Liver (tissue), 8 donors: ENCODE measurements at regions not wholly inside any gene's neighbourhood (a gene's known extent, or its start where the extent isn't known, plus 50 kb on each side); places are given as distances from the start of the nearest gene placed in this dataset.

Source experiments
- DNase-seq: peaks from one replicate; pipeline ENCODE4 v3.0.0-alpha.2; 2017; ENCODE audit warnings: low spot score
- H3K27ac ChIP-seq, 2 donors: one replicate each; pipeline ENCODE4 v1.7.0; 2013; ENCODE audit warnings: inconsistent platforms in 2 of 2, low read length in 2 of 2, control low read depth in 1 of 2, low read depth in 1 of 2, mild to moderate bottlenecking in 1 of 2
- H3K27me3 ChIP-seq, 4 donors: one replicate each; pipeline versions ENCODE4 v1.6.1 to v1.7.0; 2013; ENCODE audit warnings: low read length in 3 of 4, inconsistent platforms in 1 of 4, mild to moderate bottlenecking in 1 of 4, moderate library complexity in 1 of 4; ENCODE audit not compliant: control insufficient read depth in 4 of 4, insufficient read depth in 4 of 4
- H3K36me3 ChIP-seq, 4 donors: one replicate each; pipeline versions ENCODE4 v1.6.1 to v1.7.0; 2013; ENCODE audit warnings: low read length in 3 of 4, mild to moderate bottlenecking in 3 of 4, low read depth in 1 of 4, moderate library complexity in 1 of 4; ENCODE audit not compliant: control insufficient read depth in 4 of 4, insufficient read depth in 3 of 4
- H3K4me1 ChIP-seq, 4 donors: one replicate each; pipeline versions ENCODE4 v1.6.1 to v1.7.0; 2013; ENCODE audit warnings: low read length in 3 of 4, mild to moderate bottlenecking in 3 of 4, moderate library complexity in 1 of 4; ENCODE audit not compliant: control insufficient read depth in 4 of 4, insufficient read depth in 4 of 4
- H3K4me3 ChIP-seq, 3 donors: one replicate each; pipeline versions ENCODE4 v1.6.1 to v1.7.0; 2013; ENCODE audit warnings: low read length in 3 of 3, control low read depth in 1 of 3, low read depth in 1 of 3, mild to moderate bottlenecking in 1 of 3
- H3K9ac ChIP-seq, 2 donors: one replicate each; pipeline ENCODE4 v1.7.0; 2013; ENCODE audit warnings: low read length in 2 of 2, mild to moderate bottlenecking in 2 of 2, moderate library complexity in 2 of 2, control low read depth in 1 of 2, low read depth in 1 of 2
- H3K9me3 ChIP-seq, 4 donors: one replicate each; pipeline versions ENCODE4 v1.6.1 to v1.7.0; 2013; ENCODE audit warnings: low read length in 3 of 4; ENCODE audit not compliant: control insufficient read depth in 4 of 4
- EGR1 ChIP-seq, 2 donors: IDR thresholded peaks; 2 replicates each; pipeline ENCODE4 v1.6.1; 2016 to 2018; ENCODE audit warnings: antibody characterized with exemption in 2 of 2, low read depth in 2 of 2
- FOXA1 ChIP-seq: IDR thresholded peaks from 2 replicates; pipeline ENCODE4 v1.6.1; 2016; ENCODE audit warnings: antibody characterized with exemption
- FOXA2 ChIP-seq: IDR thresholded peaks from 2 replicates; pipeline ENCODE4 v1.6.1; 2016; ENCODE audit warnings: antibody characterized with exemption
- GABPA ChIP-seq, 2 donors: IDR thresholded peaks in 1 of 2; conservative IDR thresholded peaks in 1 of 2; 2 replicates each; pipeline ENCODE4 v1.6.1; 2016; ENCODE audit warnings: antibody characterized with exemption in 2 of 2, mild to moderate bottlenecking in 1 of 2, moderate library complexity in 1 of 2
- HNF4A ChIP-seq, 2 donors: conservative IDR thresholded peaks; 2 replicates each; pipeline ENCODE4 v1.6.1; 2016; ENCODE audit warnings: antibody characterized with exemption in 2 of 2, mild to moderate bottlenecking in 2 of 2
- HNF4G ChIP-seq: IDR thresholded peaks from 2 replicates; pipeline ENCODE4 v1.6.1; 2016; ENCODE audit warnings: antibody characterized with exemption
- JUND ChIP-seq, 2 donors: IDR thresholded peaks; 2 replicates each; pipeline ENCODE4 v1.6.1; 2016; ENCODE audit warnings: antibody characterized with exemption in 2 of 2
- NR2F2 ChIP-seq: IDR thresholded peaks from 2 replicates; pipeline ENCODE4 v1.6.1; 2016; ENCODE audit warnings: antibody characterized with exemption
- RAD21 ChIP-seq, 2 donors: IDR thresholded peaks; 2 replicates each; pipeline ENCODE4 v1.6.1; 2016; ENCODE audit warnings: antibody characterized with exemption in 2 of 2, mild to moderate bottlenecking in 2 of 2
- RXRA ChIP-seq, 2 donors: IDR thresholded peaks; 2 replicates each; pipeline ENCODE4 v1.6.1; 2017 to 2018; ENCODE audit warnings: antibody characterized with exemption in 2 of 2, mild to moderate bottlenecking in 1 of 2
- SP1 ChIP-seq: IDR thresholded peaks from 2 replicates; pipeline ENCODE4 v1.6.1; 2018; ENCODE audit warnings: antibody characterized with exemption, mild to moderate bottlenecking
- TAF1 ChIP-seq: conservative IDR thresholded peaks from 2 replicates; pipeline ENCODE4 v1.6.1; 2016; ENCODE audit warnings: antibody characterized with exemption, mild to moderate bottlenecking
- YY1 ChIP-seq: IDR thresholded peaks from 2 replicates; pipeline ENCODE4 v1.6.1; 2016; ENCODE audit warnings: antibody characterized with exemption, mild to moderate bottlenecking
- WGBS: extraction: QIAGEN DNeasy Blood & Tissue Kit; methylation state at CpG from one replicate; pipeline ENCODE4 v1.1.7; 2013; 5-methylcytosine and 5-hydroxymethylcytosine counted together
- TF ChIP-seq, protein P1 (sequence below): IDR thresholded peaks from 2 replicates; pipeline ENCODE4 v1.6.1; 2016; ENCODE audit warnings: antibody characterized with exemption
- TF ChIP-seq, protein P2 (sequence below): IDR thresholded peaks from 2 replicates; pipeline ENCODE4 v1.6.1; 2016; ENCODE audit warnings: antibody characterized with exemption
- TF ChIP-seq, protein P3 (sequence below): IDR thresholded peaks from 2 replicates; pipeline ENCODE4 v1.6.1; 2016; ENCODE audit warnings: antibody characterized with exemption, mild to moderate bottlenecking
- TF ChIP-seq, protein P4 (sequence below): fragments of 150-350 bp; IDR thresholded peaks from 2 replicates; pipeline ENCODE4 v1.5.1; 2017; ENCODE audit warnings: improper control_type of control experiment, low read depth, low read length; ENCODE audit not compliant: missing input control
- TF ChIP-seq, protein P5 (sequence below): IDR thresholded peaks from 2 replicates; pipeline ENCODE4 v1.6.1; 2016; ENCODE audit warnings: antibody characterized with exemption
- donor health status: healthy.
- donor health status: healthy.
- donor health status: healthy.
- donor health status: healthy.
- donor health status: healthy.

DNA sequence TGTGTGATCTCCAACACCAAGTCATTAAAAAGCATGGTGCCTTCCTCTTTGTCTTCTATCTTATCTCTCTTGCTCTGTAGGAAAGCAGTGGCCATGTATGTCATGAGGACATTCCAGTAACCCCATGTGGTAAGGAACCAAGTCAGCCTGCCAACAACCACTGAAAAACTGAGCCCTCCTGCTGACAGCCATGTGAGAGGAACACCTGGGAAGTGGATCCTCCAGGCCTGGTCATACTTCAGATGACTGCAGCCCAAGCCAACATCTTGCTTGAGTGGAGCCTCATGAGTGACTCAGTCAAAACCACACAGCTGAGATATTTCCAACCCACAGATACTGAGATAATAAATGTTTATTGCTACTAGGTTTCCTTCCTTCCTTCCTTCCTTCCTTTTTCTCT, 597.3 kb downstream of the ZIC1 start (continued):
- TF ChIP-seq, protein P1, sequence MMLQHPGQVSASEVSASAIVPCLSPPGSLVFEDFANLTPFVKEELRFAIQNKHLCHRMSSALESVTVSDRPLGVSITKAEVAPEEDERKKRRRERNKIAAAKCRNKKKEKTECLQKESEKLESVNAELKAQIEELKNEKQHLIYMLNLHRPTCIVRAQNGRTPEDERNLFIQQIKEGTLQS: no peak
- no peak for TF ChIP-seq RAD21 (IDR thresholded peaks at IDR 0.05)

DNA sequence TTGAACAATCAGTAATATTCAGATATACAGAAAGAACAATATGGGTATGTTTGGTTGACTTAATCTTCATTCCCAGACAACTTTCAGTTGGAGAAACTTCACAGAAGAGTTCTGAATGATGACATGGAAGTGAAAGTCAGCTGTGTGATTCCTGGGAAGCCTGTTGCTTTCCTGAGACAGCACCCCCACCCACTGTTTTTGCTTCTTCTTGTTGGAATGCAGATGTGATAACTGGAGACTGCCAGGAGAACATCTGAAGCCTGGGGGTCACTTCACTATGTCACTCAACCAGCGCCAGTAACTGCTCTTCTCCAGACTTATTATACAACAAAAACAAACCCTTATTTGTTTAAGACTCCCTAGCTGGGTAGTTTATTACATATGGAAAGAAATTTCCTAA, 599.4 kb downstream of the ZIC1 start:
- Histone ChIP-seq H3K27ac (no peak overlapping the region), H3K27me3 (no peaks in the 10 kb centered on the region), H3K36me3 (no peaks in the 10 kb centered on the region), H3K9me3 (no peaks in the 10 kb centered on the region), H3K4me3 (no peak overlapping the region), H3K4me1 (no peaks in the 10 kb centered on the region), H3K9ac (no peak overlapping the region)
- 60% methylated on average over 1 of the region's 1 CpG for WGBS
- TF ChIP-seq, protein P2, sequence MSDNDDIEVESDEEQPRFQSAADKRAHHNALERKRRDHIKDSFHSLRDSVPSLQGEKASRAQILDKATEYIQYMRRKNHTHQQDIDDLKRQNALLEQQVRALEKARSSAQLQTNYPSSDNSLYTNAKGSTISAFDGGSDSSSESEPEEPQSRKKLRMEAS: no peak
- TF ChIP-seq HNF4A (conservative IDR thresholded peaks at IDR 0.05): no peak
- no peak for TF ChIP-seq FOXA1
- TF ChIP-seq, protein P3, sequence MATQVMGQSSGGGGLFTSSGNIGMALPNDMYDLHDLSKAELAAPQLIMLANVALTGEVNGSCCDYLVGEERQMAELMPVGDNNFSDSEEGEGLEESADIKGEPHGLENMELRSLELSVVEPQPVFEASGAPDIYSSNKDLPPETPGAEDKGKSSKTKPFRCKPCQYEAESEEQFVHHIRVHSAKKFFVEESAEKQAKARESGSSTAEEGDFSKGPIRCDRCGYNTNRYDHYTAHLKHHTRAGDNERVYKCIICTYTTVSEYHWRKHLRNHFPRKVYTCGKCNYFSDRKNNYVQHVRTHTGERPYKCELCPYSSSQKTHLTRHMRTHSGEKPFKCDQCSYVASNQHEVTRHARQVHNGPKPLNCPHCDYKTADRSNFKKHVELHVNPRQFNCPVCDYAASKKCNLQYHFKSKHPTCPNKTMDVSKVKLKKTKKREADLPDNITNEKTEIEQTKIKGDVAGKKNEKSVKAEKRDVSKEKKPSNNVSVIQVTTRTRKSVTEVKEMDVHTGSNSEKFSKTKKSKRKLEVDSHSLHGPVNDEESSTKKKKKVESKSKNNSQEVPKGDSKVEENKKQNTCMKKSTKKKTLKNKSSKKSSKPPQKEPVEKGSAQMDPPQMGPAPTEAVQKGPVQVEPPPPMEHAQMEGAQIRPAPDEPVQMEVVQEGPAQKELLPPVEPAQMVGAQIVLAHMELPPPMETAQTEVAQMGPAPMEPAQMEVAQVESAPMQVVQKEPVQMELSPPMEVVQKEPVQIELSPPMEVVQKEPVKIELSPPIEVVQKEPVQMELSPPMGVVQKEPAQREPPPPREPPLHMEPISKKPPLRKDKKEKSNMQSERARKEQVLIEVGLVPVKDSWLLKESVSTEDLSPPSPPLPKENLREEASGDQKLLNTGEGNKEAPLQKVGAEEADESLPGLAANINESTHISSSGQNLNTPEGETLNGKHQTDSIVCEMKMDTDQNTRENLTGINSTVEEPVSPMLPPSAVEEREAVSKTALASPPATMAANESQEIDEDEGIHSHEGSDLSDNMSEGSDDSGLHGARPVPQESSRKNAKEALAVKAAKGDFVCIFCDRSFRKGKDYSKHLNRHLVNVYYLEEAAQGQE: no peak
- no peak for TF ChIP-seq GABPA (IDR thresholded peaks at IDR 0.05 in 1 of 2, conservative IDR thresholded peaks at IDR 0.05 in 1 of 2)
- no peak for TF ChIP-seq HNF4G
- TF ChIP-seq RAD21 (IDR thresholded peaks at IDR 0.05): no peak
- TF ChIP-seq, protein P4, sequence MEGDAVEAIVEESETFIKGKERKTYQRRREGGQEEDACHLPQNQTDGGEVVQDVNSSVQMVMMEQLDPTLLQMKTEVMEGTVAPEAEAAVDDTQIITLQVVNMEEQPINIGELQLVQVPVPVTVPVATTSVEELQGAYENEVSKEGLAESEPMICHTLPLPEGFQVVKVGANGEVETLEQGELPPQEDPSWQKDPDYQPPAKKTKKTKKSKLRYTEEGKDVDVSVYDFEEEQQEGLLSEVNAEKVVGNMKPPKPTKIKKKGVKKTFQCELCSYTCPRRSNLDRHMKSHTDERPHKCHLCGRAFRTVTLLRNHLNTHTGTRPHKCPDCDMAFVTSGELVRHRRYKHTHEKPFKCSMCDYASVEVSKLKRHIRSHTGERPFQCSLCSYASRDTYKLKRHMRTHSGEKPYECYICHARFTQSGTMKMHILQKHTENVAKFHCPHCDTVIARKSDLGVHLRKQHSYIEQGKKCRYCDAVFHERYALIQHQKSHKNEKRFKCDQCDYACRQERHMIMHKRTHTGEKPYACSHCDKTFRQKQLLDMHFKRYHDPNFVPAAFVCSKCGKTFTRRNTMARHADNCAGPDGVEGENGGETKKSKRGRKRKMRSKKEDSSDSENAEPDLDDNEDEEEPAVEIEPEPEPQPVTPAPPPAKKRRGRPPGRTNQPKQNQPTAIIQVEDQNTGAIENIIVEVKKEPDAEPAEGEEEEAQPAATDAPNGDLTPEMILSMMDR: no peak
- TF ChIP-seq NR2F2: no peak
- TF ChIP-seq JUND (IDR thresholded peaks at IDR 0.05): no peak
- no peak for TF ChIP-seq EGR1 (IDR thresholded peaks at IDR 0.05; ENCODE audit: low read depth in 2 of 2)
- TF ChIP-seq, protein P1: no peak
- TF ChIP-seq RXRA (IDR thresholded peaks at IDR 0.05): no peak
- TF ChIP-seq, protein P5, sequence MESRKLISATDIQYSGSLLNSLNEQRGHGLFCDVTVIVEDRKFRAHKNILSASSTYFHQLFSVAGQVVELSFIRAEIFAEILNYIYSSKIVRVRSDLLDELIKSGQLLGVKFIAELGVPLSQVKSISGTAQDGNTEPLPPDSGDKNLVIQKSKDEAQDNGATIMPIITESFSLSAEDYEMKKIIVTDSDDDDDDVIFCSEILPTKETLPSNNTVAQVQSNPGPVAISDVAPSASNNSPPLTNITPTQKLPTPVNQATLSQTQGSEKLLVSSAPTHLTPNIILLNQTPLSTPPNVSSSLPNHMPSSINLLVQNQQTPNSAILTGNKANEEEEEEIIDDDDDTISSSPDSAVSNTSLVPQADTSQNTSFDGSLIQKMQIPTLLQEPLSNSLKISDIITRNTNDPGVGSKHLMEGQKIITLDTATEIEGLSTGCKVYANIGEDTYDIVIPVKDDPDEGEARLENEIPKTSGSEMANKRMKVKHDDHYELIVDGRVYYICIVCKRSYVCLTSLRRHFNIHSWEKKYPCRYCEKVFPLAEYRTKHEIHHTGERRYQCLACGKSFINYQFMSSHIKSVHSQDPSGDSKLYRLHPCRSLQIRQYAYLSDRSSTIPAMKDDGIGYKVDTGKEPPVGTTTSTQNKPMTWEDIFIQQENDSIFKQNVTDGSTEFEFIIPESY: no peak
- TF ChIP-seq SP1: no peak
- no peak for TF ChIP-seq YY1
- TF ChIP-seq TAF1: no peak
- TF ChIP-seq FOXA2: no peak
- no peak for DNase-seq
